GM12891 (cell line): ENCODE measurements at regions not wholly inside any gene's neighbourhood (a gene's known extent, or its start where the extent isn't known, plus 50 kb on each side); places are given as distances from the start of the nearest gene placed in this dataset.

ENCODE experiments used
- POLR2A ChIP-seq: IDR thresholded peaks from 2 replicates; pipeline ENCODE4 v1.6.1; 2011; ENCODE audit warnings: low read depth, low read length, control low read depth
- POLR2AphosphoS5 ChIP-seq: IDR thresholded peaks from 2 replicates; pipeline ENCODE4 v1.6.1; 2011; ENCODE audit warnings: low read depth, low read length, control low read depth
- SPI1 ChIP-seq: IDR thresholded peaks from 2 replicates; pipeline ENCODE4 v1.6.1; 2011; ENCODE audit warnings: low read depth, low read length, control low read depth
- TAF1 ChIP-seq: IDR thresholded peaks from 2 replicates; pipeline ENCODE4 v1.6.1; 2011; ENCODE audit warnings: low read depth, low read length, control low read depth

GRCh38 chr6:119594907-119595306, 245.3 kb upstream of the MAN1A1 start:
- TF ChIP-seq POLR2A (no peak), POLR2AphosphoS5 (no peak), SPI1 (no peak), TAF1 (no peak)
